ENCODE measurements at regions not wholly inside any gene's neighbourhood (a gene's known extent, or its start where the extent isn't known, plus 50 kb on each side); places are given as distances from the start of the nearest gene placed in this dataset.
"Not testable (repeated sequence)": the region's sequence is repeated elsewhere in the genome, so short reads cannot be mapped to it uniquely, and the experiment has no call there.

DNA sequence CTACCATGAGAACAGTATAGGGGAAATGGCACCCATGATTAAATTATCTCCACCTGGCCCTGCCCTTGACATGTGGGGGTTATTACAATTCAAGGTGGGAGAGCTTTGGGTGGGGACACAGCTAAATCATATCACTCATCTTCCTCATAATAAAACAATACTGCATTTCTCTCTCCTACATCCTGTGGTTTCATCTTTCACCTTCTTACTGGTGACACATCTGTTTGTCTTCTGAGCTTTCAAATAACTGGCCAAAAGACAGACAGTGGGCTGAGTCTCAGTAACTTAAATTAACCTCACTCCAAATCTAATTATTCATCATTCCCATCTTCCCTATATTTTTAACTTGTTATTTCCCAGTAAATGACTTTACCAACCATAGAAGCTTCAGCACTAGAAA lies 729.7 kb upstream of the USP15 start:
- Mint-ChIP-seq H3K4me1 (no peaks in the 10 kb centered on the region), H3K4me3 (no peak overlapping the region), H3K27ac (no peak overlapping the region), H3K36me3 (no peaks in the 10 kb centered on the region), H3K9me3 (peaks cover 18% of the 10 kb centered on the region)
- DNase-seq (ENCODE audit: low spot score in 2 of 2) (no peak), ATAC-seq (no peak)

DNA sequence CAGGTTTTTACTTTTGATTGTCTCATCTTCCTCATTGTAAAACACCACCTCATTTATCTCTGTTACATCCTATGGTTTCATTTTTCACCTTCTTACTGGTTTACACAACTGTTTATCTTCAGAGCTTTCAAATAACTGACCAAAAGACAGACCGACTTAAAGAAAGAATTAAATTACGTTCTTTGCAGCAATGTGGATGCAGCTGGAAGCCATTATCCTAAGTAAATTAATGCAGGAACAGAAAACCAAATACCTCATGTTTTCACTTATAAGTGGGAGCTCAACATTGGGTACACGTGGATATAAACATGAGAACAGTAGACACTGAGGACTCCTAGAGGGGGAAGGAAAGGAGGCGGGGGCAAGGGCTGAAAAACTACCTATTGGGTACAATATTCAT lies 729.0 kb upstream of the USP15 start:
- DNase-seq (ENCODE audit: low spot score in 2 of 2) (no peak), ATAC-seq (no peak)
- Mint-ChIP-seq H3K36me3 (no peaks in the 10 kb centered on the region), H3K4me3 (no peak overlapping the region), H3K4me1 (no peaks in the 10 kb centered on the region), H3K27ac (no peak overlapping the region), H3K9me3 (peaks cover 18% of the 10 kb centered on the region)

DNA sequence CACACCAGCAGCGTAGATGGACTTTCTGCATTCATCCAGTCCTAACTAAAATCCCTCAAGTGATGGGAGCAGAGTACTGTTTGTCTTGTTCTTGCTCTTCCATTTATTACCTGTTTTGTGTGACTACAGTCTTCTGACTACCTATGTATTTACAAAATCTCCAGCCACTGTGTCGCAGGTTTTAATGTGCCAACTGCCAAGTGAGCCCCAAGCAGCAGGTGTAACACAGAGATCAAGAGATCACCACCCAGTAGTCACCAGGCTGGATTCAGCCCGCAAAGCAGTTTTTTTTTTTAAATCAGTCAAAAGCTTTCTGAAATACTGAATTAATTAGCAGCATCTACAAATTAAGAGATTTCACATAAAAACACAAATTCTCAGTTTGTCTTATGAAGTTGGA lies 724.1 kb upstream of the USP15 start:
- H3K9me3 Mint-ChIP-seq, result peaks cover 15% of the 10 kb centered on the region
- ATAC-seq (no peak), DNase-seq (ENCODE audit: low spot score in 2 of 2) (no peak)
- H3K4me1 Mint-ChIP-seq, result no peaks in the 10 kb centered on the region
- no peak overlapping the region for H3K4me3 Mint-ChIP-seq
- no peak overlapping the region for H3K27ac Mint-ChIP-seq
- H3K36me3 Mint-ChIP-seq, result no peaks in the 10 kb centered on the region

DNA sequence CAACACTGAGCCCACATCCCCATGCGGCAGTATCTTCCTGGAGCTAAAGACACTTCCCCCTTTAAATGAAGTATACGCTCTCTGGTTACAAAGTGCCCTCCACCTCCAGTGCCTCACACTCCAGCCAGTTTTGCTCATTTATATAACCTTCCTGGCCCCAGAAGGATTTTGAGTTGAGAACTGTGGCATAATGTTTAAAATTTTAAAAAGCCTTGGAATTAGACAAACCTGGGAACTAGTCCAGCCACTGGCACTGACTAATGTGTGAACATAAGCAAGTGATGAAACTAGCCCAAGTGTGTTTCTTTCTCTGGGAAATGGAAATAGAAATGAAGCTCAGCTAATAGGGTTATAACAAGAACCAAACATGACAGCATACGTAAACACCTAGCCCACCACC lies 723.7 kb upstream of the USP15 start:
- no peak overlapping the region for H3K27ac Mint-ChIP-seq
- DNase-seq (ENCODE audit: low spot score in 2 of 2), result no peak
- H3K4me1 Mint-ChIP-seq, result no peaks in the 10 kb centered on the region
- no peak overlapping the region for H3K4me3 Mint-ChIP-seq
- peaks cover 15% of the 10 kb centered on the region for H3K9me3 Mint-ChIP-seq
- no peak for ATAC-seq
- no peaks in the 10 kb centered on the region for H3K36me3 Mint-ChIP-seq

DNA sequence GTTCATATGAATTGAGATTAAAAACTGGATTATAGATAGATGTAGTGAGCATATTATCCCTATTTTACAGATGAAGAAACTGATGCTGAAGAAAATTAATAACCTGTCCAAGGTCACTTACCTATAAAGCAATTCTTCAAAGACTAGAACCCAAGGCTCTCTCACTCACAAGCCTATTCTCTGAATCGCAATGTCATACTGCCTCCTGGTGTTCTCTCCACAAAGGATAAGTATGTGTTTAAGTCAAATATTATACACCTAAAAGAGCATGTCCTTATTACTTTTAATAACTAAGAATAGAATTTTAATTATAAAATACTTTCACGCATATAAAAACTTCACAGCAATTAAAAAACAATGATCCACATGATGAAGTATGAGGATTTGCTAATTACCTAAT lies 721.3 kb upstream of the USP15 start:
- DNase-seq (ENCODE audit: low spot score in 2 of 2) (no peak), ATAC-seq (no peak)
- Mint-ChIP-seq H3K4me3 (no peak overlapping the region), H3K36me3 (no peaks in the 10 kb centered on the region), H3K27ac (no peak overlapping the region), H3K9me3 (peaks cover 7% of the 10 kb centered on the region), H3K4me1 (no peaks in the 10 kb centered on the region)

DNA sequence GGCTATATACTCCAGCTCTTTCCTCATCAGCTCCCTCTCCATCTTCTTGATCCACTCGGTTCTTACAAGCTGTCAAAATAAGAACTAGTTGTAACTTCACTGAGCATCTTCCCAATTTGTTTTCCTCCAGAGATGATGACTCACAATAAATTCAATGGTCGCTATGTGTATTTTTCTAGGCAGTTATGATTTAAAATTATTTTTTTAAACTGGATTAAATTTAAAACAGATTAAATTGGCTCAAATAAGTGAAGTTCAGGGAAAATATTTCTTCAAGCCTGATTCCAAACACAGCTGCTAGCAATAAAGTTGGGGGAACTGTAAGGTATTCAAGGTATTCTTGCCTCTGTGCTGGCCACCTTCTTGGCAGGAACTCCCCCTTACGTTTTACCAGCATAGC lies 717.7 kb upstream of the USP15 start:
- Mint-ChIP-seq H3K4me1 (no peaks in the 10 kb centered on the region), H3K36me3 (no peaks in the 10 kb centered on the region), H3K27ac (no peak overlapping the region), H3K4me3 (no peak overlapping the region), H3K9me3 (no peaks in the 10 kb centered on the region)
- DNase-seq (ENCODE audit: low spot score in 2 of 2), result no peak
- no peak for ATAC-seq

DNA sequence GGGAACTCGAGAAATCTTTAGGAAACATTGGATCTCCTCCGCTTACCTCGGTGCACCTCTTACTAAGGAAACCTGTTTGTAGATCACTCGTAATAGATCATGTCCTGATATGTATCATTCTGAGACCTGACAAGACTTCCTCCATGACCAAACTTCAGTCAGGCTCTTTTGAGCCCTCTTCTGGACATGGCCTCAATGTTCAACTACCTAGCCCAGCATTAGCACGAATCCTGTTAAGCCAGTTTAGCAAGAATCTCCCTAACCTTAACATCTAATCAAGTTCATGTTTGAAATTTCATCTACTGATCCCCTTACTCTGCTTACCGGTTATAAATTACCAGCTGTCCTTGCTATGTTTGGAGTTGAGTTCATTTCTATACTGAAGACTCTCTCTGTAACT lies 713.9 kb upstream of the USP15 start:
- Mint-ChIP-seq H3K9me3 (peaks cover under 1% of the 10 kb centered on the region), H3K4me1 (no peaks in the 10 kb centered on the region), H3K36me3 (no peaks in the 10 kb centered on the region), H3K4me3 (no peak overlapping the region), H3K27ac (no peak overlapping the region)
- DNase-seq (ENCODE audit: low spot score in 2 of 2), result no peak
- ATAC-seq, result no peak

DNA sequence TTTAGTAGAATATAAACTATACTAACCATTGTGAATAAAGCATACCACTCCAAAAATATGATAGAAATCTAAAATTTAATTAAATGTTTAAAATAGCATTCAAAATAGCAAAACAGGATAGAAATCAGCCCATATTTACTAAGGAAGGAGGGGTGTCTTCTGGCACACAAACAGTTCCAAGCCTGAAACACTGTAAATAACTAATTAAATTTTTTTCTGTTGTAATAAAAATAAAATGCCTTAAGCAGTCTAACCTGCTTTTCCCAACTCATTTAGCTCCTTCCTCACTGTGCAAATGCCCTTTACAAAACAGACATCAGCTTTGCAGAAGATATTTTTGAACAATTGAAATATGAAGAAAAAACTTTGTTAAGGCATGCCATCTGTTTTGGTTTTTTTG lies 707.1 kb upstream of the USP15 start:
- H3K27ac Mint-ChIP-seq, result no peak overlapping the region

DNA sequence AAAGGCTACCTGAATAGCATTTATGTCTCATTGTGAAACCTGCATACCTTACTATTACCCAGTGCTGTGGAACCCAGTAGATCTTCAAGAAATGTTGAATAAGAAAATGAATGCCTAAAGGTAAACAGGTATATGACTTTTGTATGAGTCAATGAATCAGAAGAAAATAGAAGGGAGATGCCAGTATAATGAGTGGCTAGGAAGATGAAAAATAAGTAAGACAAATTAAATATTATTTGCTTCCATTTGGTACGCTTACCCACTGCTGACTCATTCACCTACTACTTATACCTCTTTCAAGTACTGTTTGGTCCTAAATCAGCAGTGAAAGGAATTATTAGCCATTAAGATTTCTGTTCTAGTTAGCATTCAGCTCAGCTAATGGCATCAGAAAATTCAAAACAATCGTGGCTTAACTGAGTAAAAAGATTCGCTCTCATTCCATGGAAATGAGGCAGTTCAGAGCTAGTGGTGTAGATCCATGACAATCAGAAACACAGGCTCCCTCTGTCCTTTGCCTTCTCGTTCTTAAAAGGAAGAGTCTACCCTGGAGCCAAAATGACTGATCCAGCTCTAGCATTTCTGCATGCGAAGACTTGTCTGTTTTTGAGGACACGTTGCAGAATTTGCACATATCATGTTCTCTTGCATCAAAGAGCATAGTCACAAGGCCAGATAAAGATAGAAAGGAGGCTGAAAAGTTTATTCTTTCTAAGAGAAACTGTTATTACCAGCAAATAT lies 705.8 kb upstream of the USP15 start:
- H3K4me1 Mint-ChIP-seq, result no peaks in the 10 kb centered on the region
- no peak for DNase-seq (ENCODE audit: low spot score in 2 of 2)
- no peaks in the 10 kb centered on the region for H3K36me3 Mint-ChIP-seq
- H3K4me3 Mint-ChIP-seq, result no peak overlapping the region
- H3K9me3 Mint-ChIP-seq, result peaks cover 14% of the 10 kb centered on the region
- no peak overlapping the region for H3K27ac Mint-ChIP-seq
- no peak for ATAC-seq

More for the DNA sequence above, 707.1 kb upstream of the USP15 start:
- DNase-seq (ENCODE audit: low spot score in 2 of 2) (no peak), ATAC-seq (no peak)
- Mint-ChIP-seq H3K4me3 (no peak overlapping the region), H3K9me3 (peaks cover 11% of the 10 kb centered on the region), H3K36me3 (no peaks in the 10 kb centered on the region), H3K4me1 (no peaks in the 10 kb centered on the region)

DNA sequence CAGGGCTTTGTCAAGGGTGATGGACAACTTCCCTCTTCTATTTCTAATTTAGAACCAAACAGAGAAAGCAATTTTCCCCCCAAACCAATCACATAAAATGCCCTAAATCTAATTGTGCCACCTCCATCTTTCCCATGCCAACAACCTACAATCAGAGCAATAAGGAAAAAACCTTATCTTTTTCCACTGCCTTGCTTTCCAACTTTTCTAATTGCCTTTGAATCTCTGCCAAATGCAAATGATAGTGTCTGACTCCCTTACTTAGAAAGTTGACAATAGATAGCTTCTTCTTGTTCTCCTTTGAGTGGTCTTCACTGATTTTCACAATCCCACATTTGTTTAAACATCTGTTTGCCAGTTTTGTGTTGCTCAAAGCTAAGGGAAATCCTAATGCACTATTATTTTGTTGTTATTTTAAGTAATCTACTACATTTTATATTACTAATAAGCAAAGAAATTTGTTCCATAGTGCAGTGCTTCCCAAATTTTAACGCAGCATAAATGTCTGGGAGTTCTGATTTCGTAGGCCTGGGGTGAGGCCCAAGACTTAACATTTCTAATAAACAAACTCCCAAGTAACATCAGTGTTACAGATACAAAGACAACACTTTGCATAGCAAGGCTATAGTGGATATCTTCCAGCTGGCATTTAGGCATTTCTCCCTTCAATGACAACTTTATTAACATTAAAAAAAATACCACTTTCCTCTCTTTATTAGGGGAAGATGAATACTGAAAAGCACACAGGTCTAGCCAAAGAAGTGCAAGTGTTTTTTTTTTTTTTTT lies 696.3 kb upstream of the USP15 start:
- no peak overlapping the region for H3K27ac Mint-ChIP-seq
- H3K4me3 Mint-ChIP-seq, result no peak overlapping the region
- ATAC-seq (no peak), DNase-seq (ENCODE audit: low spot score in 2 of 2) (no peak)
- peaks cover 17% of the 10 kb centered on the region for H3K9me3 Mint-ChIP-seq
- H3K36me3 Mint-ChIP-seq, result no peaks in the 10 kb centered on the region
- no peaks in the 10 kb centered on the region for H3K4me1 Mint-ChIP-seq

DNA sequence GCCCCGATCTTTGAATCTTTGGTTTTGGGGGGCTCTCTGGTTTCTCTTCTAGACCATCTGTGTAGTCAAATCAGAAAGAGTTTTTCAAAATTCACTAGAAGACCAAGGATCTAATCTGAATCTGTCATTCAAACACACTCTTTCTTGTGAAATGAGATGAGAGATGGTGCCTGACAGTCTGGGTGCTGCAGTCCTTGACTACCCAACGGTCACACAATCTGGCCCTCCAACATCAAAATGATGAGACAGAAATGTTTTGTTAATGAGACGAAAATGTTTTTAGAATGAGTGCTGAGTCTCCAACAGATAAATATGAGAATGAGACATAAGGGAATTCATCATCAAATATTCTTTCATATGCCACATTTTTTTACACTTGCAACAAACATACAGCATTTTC lies 695.7 kb upstream of the USP15 start:
- no peak overlapping the region for H3K27ac Mint-ChIP-seq
- H3K36me3 Mint-ChIP-seq, result no peaks in the 10 kb centered on the region
- no peak for ATAC-seq
- no peaks in the 10 kb centered on the region for H3K4me1 Mint-ChIP-seq
- H3K4me3 Mint-ChIP-seq, result no peak overlapping the region
- peaks cover 14% of the 10 kb centered on the region for H3K9me3 Mint-ChIP-seq
- DNase-seq (ENCODE audit: low spot score in 2 of 2), result no peak

DNA sequence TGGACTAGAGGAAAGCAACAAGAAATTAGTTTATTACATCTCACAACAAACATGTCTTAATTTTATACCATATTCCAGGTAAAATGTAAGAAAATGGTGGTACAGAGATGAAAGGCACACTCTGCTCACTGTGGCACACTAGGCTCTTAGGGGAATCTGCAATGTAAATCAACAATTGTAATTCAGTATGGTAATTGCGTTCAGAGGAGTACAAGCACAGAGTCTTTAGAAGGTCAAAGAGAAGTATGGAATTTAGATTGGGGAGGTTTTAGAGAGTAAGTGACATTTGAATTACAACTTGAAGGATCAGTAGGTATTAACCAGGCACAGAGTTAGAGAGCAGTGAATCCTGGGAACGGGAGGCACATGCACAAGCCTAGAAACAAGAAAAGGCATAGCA lies 694.0 kb upstream of the USP15 start:
- H3K36me3 Mint-ChIP-seq, result no peaks in the 10 kb centered on the region
- ATAC-seq (no peak), DNase-seq (ENCODE audit: low spot score in 2 of 2) (no peak)
- no peak overlapping the region for H3K27ac Mint-ChIP-seq
- no peak overlapping the region for H3K4me3 Mint-ChIP-seq
- no peaks in the 10 kb centered on the region for H3K4me1 Mint-ChIP-seq
- H3K9me3 Mint-ChIP-seq, result peaks cover 14% of the 10 kb centered on the region

DNA sequence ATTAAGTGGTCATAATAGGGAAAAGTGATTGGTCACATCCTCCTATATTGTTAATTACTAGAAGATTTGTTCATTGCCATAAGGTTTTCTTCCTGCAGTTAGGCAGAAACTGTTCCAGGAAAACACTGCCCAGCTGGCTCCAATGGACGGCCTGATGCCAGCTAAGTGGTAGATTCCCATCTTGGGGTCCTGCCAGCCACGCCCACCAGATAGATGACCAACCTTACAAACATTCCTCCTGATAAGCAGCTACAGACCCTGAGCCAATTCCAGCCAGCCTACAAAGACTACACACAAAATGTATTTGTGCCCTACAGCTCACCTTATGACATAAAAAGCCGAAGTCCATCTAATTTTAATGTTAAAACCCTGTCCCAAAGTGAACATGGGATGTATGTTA lies 685.9 kb upstream of the USP15 start:
- Mint-ChIP-seq H3K27ac (no peak overlapping the region), H3K4me3 (no peak overlapping the region), H3K36me3 (no peaks in the 10 kb centered on the region), H3K4me1 (no peaks in the 10 kb centered on the region), H3K9me3 (peaks cover 19% of the 10 kb centered on the region)
- DNase-seq (ENCODE audit: low spot score in 2 of 2) (no peak), ATAC-seq (no peak)

DNA sequence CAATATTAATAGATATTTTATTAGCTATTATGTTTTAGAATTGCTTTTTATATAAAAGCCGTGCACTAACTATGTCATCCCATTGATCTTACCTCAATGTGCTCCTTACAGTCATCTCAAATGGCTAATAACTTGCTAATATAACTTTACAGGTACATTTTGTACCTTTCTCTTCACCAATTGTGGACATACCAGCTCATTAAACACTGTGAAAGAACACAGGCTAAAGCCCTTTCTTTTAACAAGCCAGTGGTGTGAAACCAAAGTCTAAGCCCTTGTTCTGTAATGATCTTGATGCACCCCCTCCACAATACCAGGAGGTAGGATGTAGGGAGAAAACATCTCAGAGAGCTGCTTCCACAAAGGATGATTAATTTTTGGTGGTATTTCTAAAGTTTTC lies 675.3 kb upstream of the USP15 start:
- Mint-ChIP-seq H3K36me3 (no peaks in the 10 kb centered on the region), H3K27ac (no peak overlapping the region), H3K9me3 (peaks cover 35% of the 10 kb centered on the region), H3K4me3 (no peak overlapping the region), H3K4me1 (no peaks in the 10 kb centered on the region)
- no peak for ATAC-seq
- no peak for DNase-seq (ENCODE audit: low spot score in 2 of 2)

DNA sequence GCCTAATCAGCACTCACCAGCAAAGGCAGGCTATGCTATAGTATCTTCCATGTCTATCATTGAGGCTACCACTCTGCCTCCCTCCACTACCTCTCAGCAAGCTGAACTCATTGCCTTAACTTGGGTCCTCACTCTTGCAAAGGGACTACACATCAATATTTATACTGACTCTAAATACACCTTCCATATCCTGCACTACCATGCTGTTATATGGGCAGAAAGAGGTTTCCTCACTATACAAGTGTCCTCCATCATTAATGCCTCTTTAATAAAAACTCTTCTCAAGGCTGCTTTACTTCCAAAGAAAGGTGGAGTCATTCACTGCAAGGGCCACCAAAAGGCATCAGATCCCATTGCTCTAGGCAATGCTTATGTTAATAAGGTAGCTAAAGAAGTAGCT lies 669.3 kb upstream of the USP15 start:
- H3K9me3 Mint-ChIP-seq, result peaks cover 46% of the 10 kb centered on the region
- not testable (repeated sequence) for H3K36me3 Mint-ChIP-seq; H3K27ac Mint-ChIP-seq; DNase-seq (ENCODE audit: low spot score in 2 of 2); ATAC-seq; H3K4me3 Mint-ChIP-seq; H3K4me1 Mint-ChIP-seq

DNA sequence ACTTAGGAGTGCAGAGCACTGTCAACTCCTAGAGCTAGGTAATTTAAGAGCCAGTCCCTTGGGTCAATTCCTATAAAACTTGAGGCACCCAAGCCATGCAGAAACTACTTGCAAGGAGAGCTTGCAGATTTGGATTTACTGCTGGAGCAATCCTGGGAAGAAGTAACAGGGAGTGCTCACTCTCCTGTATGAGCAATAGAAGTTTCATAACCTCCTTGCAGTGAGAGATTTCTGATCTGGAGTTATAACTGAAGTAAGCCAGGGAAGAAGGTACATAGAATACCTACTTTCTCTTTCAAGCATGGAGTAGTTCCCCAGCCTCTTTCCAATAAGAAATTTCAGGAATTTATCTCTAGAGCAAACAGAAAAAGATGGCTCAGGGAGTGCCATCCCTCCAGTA lies 650.1 kb upstream of the USP15 start:
- DNase-seq (ENCODE audit: low spot score in 2 of 2), result no peak
- no peak overlapping the region for H3K4me3 Mint-ChIP-seq
- H3K27ac Mint-ChIP-seq, result no peak overlapping the region
- H3K9me3 Mint-ChIP-seq, result peaks cover 11% of the 10 kb centered on the region
- H3K4me1 Mint-ChIP-seq, result no peaks in the 10 kb centered on the region
- ATAC-seq, result no peak
- no peaks in the 10 kb centered on the region for H3K36me3 Mint-ChIP-seq
